ENCODE measurements at regions not wholly inside any gene's neighbourhood (a gene's known extent, or its start where the extent isn't known, plus 50 kb on each side); places are given as distances from the start of the nearest gene placed in this dataset.
"Not testable (repeated sequence)": the region's sequence is repeated elsewhere in the genome, so short reads cannot be mapped to it uniquely, and the experiment has no call there.

DNA sequence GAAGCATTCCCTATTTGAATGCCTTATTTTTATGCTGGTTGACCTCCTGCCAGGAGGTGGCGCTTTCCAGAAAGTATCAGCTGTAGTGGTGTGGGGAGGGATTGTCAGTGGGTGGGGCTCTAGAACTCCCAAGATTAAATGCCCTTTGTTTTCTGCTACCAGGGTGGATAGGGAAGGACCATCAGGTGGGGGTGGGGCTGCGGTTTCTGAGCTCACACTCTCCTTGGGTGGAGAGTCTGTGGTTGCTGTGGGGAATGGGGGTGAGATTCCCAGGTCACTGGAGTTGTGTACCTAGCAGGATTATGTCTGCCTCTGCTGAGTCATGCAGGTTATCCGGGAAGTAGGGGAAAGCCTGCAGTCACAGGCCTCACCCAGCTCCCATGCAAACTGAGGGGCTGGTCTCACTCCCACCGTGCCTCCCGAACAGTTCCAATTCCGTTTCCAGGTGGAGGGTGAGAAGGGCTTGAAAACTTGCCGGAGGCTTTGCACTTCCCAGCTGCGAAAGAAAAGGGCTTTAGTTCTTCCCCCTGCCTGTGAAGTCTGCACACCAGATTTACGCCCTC lies 68.3 kb downstream of the ALG10B start:
- no peak for DNase-seq

DNA sequence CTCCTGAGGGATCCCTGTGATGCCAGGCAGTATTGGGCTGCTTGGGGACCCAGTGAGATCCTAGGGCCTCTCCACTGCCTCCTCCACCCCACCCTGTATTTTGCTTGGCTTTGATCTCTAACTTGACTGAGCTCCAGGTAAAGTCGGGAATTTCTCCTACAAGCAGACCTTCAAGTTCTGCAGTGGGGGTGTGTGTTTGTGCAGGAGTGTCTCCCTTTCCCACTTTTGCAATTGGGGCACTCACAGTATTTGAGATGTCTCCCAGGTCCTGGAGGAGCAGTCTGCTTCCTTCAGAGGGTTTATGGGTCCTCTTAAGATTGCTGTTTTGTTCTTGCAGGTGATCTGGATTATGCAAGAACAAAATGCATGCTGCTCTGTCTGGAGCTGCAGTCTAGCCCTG lies 68.9 kb downstream of the ALG10B start:
- DNase-seq: no peak

DNA sequence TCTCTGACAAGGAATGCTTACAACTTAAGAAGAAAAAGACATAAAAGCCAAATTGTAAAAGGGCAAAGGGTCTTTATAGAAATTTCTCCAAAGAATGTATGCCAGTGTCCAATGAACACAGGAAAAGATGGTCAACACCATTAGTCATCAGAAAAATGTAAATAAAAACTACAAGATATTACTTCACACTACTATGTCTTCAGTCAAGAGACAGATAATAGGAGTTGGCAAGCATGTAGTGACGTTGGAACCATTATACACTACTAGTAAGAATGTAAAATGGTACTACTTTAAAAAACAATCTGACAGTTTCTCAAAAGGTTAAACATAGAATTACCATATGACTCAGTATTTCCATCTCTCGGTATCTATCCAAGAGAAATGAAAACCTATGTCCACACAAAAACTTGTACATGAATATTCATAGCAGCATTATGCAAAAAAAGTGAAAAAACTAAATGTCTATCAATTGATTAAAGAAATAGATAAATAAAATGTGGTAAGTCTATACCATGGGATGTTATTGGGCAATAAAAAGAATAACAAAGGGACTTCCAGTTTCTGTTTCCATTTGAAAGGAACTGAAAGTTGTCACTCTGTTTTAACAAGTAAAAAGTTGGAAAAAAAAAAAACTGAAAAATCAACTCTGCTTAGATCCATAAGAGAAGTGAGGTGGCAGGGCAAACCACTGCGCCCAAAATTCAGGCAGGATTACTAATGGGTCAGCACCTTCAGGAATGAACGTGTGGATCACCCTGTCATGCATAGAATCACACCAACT lies 69.8 kb downstream of the ALG10B start:
- DNase-seq: no peak

DNA sequence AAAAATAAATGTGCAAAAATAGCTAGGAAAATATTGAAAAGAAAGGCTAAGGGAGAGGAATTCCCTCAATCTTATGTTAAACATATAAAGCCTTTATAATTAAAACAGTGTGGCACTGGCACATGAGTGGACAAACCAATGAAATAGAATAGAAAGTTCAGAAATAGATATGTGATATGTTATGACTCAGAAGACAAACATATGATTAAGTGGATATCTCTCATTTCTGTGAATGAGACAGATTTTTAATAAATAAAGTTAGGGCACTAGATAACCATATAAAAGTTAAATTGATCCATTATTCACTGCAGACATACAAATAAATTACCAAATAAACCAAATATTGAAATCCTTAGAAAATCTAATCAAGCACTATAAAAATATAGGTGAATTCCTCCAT lies 73.0 kb downstream of the ALG10B start:
- DNase-seq: no peak

DNA sequence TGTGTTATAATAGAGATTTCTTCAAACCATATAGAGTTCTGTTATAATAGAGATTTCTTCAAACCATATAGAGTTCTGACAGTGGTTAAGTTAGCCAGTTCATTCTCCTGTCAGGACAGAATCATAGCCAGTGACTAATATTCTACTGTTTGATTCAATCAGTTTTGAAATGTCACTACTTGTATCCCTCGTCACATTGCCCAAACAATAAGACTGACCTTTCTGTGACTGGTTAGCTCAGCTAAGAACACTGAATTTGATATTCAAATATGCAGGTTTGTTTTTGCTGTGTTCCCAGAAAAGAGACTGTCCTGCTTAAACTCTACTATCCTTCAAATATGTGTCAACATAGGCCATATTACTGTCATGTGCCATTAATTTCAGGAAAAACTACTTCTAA lies 74.4 kb downstream of the ALG10B start:
- no peak for DNase-seq

DNA sequence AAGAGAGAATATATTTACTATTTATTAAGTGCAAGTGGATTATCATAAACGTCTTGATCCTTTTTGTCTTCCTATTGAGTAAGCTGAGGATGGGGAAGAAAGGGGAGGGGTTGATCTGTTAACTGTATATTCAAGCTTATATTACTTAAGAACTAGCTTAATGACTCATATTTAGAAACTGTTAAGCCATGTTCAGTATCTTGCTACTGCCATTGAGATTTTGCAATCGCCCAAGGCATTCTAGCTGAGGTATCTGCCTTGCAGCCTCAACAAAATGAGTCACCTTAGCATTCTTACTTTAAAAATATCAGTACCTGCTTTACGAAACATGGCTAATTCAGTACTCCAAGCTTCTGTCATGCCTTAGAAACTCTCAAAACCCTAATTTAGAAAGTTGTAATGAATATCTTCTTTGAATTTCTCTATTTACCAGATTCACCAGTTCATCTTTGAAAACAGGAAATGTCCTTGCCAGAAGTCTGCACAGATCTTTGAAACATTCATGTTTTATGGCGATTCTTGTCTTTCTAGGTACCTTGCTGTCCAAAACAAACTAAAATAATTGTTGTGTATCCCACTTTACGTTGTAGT lies 76.1 kb downstream of the ALG10B start:
- DNase-seq: no peak

DNA sequence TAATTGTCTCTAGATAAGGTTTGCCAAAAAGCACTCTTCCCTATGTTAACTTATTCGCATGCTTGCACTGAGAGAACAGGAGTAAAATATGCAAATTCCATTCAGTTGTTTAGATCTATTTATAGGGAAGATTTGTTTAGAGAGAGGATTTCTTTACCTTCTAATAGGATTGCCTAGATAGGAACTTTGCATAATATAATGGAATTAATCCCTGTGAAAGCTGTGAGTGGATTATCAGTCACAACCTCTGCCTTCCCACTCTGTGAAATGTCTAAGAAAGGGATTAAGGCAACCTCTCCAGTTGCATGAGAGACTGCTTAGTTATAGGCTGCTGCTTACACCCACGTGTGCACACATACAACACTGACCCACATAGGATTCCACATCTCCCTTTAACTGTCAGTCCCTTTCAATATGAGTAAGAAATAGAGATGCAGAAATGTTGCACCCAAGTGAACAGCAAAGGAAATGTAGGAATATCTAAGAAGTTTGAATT lies 83.2 kb downstream of the ALG10B start:
- no peak for DNase-seq

DNA sequence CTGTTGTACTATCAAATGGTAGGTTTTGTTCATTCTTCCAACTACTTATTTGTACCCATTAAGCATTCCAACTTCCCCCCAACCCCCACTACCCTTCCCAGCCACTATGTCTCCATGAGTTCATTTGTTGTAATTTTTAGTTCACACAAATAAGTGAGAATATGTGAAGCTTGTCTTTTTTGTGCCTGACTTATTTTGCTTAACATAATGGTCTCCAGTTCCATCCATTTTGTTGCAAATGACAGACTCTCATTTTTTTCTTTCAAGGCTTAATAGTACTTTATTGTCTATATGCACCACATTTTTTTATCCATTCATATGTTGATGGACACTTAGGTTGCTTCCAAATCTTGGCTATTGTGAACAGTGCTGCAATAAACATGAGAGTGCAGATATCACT lies 86.2 kb downstream of the ALG10B start:
- no peak for DNase-seq

DNA sequence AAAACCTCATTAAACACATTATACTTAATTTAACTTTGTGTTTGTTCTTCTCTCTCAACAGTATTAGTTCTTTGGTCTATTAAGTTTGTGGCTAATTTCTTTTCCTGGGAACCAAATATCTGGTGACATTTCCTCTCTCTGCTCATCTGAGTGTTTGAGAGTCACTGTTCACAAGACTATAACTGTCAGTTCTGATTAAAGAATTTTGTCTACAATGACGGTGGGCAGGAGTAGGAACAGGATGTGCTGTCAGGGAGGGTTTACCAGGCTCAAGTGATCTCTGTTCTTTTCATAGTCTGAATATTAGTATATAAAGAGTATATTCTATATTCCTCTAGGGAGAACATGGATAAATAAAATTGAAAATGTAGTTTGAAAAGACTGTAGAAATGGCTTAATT lies 92.9 kb downstream of the ALG10B start:
- DNase-seq: no peak

DNA sequence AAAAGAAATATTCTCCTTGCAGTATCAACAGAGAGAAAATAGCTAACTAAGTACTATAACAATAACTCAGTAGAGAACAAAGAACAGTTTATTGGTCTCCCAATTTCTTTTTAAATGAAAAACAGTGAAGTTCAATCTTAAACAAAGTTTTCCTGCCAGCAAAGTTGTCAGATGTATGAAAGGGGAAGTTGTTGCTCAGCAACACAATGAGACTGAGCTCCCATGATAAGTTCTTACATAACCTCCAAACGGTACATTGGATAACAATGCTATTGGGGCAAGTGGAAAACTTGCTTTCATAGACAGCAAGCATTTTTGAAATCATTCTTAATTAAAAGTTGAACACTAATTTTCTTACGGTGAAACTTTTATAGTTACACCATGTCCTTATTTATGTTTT lies 94.9 kb downstream of the ALG10B start:
- no peak for DNase-seq

DNA sequence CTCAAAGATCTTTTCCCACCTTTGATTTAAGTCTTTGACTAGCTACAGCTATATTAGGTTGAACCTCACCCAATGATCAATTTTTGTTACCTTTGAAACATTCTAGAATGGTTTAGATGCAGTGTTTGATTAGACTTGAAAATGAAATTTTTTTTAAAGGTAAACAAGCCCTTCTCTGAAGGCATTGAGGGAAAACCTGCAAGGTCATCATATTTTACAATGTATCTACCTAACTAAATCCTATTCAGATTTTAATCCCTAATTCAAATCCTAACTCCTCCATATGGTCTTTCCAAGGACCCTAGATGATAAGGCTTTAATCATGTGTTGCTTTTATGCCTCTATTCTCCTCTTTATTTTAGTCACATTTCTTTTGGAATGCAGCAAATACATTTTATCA lies 95.4 kb downstream of the ALG10B start:
- no peak for DNase-seq

DNA sequence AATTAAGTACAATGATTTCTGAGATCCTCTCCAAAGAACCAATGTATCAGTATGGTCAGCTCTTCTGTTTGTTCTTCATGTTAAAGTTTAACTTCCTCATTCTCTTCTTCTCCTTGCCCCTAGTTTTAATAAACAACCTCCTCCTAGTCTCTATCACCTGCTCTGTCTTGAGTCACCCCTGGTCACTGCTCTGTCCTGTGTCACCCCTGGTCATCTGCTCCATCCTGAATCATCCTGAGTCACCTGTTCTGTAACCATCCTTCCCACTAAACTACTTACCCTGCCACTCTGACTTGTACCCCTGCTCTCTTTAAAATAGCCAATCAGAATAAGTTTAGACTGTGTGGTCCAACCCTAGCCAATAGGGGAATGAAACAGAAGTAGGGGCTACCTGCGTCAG lies 100.5 kb downstream of the ALG10B start:
- DNase-seq: no peak

DNA sequence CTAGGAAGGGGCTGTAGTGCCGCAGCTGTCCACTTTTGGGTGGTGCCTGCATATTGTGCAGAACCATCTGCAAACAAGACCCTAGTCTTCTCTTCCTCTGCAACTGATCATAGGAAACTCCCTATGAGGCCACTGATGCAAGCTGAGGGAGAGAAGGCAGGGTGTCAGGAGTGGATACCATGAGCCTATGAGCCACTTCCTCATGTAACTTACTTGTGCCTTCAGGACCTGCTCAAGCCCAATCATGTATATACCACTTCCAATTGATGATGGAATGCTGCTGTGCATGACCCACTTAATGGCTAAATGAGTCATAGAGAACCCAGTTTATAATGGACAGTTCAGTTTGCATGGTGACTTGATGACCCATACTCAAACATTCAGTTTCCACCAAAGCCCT lies 107.9 kb downstream of the ALG10B start:
- DNase-seq: no peak

DNA sequence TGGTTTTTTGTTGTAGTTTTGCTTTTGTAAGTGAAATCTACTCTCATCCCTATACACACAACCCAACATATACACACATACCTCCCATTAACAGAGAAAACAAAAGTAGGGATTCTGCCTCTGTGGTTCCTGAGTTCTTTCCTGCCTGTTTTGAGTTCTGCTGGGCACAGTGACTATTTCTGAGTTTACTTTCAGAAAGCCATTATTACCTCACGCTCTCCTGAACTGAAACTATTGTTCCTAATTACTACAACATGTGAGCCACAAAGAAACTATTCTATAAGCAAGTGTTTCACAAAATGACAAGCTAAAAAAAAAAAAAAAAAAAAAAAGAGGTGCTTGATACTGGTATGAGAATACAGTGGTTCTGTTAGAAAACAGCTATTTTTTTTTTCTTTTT lies 110.9 kb downstream of the ALG10B start:
- DNase-seq: no peak

DNA sequence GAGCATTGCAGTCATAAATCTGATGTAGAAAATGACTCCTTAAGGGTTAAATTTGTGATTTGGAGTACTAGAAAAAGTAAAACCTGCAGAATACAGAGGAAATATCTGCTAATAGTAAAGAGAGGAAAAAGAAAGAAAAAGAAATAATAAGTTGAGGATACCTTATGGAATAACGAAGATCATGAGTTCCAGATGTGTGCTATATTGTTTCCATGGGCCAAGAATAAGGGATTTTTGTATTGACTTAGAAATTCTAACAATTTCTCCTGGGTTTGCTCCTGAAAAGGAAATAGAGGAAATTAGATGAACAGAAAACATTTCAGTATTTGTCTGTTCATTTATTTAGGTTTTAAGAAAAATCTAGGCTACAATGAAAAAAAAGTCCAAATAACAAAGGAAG lies 115.3 kb downstream of the ALG10B start:
- DNase-seq: no peak

DNA sequence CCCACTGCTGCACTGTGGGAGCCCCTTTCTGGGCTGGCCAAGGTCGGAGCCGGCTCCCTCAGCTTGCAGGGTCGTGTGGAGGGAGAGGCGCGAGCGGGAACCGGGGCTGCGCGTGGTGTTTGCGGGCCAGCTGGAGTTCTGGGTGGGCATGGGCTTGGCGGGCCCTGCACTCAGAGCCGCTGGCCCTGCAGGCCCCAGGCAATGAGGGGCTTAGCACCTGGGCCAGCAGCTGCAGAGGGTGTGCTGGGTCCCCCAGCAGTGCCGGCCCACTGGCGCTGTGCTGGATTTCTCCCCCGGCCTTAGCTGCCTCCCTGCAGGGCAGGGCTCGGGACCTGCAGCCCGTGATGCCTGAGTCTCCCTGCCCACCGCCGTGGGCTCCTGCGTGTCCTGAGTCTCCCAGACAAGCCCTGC lies 125.3 kb downstream of the ALG10B start:
- DNase-seq: not testable (repeated sequence)

DNA sequence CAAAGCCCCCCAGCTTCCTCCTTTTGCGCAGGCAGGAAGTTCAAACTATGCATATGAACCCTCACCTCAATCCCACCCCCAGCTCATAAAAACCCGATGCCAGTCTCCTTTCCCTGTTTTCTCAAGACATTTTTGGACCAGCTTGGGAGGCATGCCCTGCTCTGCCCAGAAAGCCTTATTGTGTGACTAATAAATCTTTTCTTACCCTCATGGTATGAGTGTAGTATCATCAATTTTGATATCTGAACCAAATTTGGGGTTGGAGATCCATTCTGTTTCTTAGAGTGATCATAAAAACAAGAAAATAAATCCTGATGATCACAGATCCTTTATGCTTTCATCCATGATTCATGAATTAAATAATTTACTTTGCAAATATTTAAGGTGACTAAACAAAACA lies 128.5 kb downstream of the ALG10B start:
- DNase-seq: no peak

DNA sequence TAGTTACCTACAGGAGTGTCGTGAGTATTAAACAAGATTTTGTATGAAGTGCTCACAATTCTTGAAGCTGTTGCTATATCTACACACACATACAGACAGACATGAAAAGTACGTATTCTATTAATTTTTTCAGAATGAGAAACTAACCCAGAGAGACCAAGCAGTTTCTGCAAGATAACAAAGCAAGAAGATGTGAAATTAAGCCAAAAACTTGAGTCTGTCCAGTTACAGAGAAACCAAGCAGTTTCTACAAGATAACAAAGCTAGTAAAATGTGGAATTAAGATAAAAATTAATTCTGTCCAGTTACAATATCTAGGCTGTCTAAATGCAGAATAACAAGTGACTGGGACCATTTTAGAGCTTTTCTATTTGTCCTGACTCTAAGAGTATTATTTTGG lies 132.4 kb downstream of the ALG10B start:
- no peak for DNase-seq

DNA sequence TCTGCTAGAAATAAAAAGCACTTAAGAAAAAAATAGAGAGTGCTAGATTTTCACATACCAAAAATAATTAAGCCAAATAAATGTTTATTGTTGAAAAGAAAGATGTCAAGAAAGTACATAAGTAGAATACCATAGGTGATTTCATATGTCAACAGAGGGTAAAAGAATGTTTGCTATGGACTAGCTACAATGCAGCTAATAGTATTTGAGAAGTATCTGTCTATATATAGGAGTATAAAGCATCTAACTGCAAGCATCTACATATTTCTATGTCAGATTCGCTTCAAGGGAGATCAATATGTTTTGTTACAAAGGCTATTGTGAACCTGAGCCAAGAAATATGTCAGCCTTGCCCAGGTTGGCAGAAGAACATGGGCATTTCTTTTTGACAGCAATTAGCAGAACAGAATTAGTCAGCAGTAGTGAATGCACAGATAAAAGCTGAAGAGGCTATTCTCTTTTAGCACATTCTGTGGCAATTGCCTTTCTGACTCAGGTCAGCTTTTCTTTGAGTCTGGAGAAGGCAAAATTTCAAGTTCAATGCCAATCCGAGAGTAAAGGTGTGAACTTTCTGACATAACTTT lies 140.1 kb downstream of the ALG10B start:
- no peak for DNase-seq

DNA sequence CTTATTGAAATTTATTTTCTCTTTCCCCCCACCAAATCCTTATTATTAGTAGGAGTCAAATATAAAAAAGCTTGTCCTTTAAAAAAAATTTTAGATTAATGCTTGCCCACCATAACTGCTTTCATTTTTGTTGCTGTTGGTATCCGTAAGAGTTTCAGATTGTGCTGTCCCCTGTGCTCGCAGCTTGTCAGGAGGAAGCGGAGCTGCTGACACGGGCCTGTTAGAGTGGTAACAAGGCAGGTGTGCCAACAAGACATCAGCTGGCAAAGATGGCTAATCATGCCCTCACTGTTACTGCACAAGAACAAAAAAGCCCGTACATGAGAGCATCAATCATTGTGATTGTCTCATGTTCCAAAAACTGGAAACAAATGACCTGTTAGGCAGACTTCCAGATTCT lies 148.4 kb downstream of the ALG10B start:
- DNase-seq: no peak

DNA sequence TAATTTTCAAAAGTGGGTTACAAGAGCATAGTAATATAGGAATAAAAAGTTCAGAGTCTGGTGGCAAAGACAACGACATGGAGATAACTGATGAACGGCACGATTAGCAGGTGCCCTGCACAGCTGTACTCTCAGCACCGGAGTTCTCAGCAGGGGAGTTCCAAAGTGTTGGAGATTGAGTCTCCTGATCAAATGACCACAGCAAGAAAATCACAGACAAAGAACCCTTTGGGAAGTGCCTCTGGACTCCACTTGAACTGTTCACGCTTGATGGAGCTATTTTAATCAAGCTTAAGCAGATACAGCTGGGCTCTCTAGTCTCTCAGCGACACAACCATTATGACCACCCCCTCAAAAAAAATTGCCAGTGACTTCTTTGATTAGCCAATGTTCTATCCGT lies 153.1 kb downstream of the ALG10B start:
- no peak for DNase-seq

DNA sequence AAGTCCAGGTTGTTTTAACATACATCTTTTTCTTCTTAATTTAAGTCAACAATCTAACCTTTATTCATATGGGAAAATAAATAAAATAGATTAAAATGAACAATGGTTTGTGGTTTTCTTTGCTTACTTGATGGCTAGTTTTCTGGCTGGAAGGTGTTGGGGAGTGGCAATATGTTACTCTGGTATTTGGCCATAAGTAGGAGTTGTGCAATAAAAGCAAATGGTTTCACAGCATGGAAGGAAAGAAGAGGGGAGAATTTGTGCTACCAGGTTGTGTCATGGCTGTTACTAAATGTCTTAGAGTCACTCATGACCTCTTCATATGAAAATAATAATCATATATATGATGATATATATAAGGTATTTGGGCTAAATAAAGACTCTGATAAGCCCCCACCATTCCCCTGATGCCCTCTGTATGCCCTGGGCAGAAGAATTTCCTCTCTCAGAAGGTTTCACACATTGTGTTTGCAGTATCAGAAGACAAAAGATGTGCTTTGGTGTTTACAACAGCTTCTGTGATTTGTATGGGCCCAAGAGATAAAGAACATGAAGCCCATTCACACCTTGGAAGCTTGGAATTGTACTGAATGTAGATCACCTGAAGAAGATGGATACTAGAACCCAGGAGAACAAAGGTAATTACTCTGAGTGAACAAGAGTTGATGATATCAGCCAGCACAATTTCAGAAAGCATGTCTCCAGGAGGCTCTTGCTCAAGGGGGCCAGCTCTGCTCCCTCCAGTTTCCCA lies 160.9 kb downstream of the ALG10B start:
- no peak for DNase-seq

Measured in renal pelvis (tissue), 1 donor.